GM23248 (cell line): ENCODE measurements at regions not wholly inside any gene's neighbourhood (a gene's known extent, or its start where the extent isn't known, plus 50 kb on each side); places are given as distances from the start of the nearest gene placed in this dataset.
"Not testable (repeated sequence)": the region's sequence is repeated elsewhere in the genome, so short reads cannot be mapped to it uniquely, and the experiment has no call there.

Experiments used
- DNase-seq: peaks from one replicate; pipeline ENCODE4 v3.0.0-alpha.2; 2015
- H2AFZ ChIP-seq: fragments of 200-600 bp; sonication (generic); 2 replicates; pipeline ENCODE4 v1.6.1; 2016; ENCODE audit warnings: antibody characterized with exemption
- H3F3A ChIP-seq: fragments of 200-600 bp; sonication (generic); 2 replicates; pipeline ENCODE4 v1.6.1; 2016; ENCODE audit warnings: mild to moderate bottlenecking, antibody characterized with exemption, mixed run types; ENCODE audit not compliant: insufficient read depth
- H3K27ac ChIP-seq: fragments of 200-600 bp; sonication (generic); 2 replicates; pipeline ENCODE4 v1.5.1; 2016; ENCODE audit warnings: mild to moderate bottlenecking
- H3K27me3 ChIP-seq: fragments of 200-600 bp; sonication (generic); replicated peaks from 2 replicates; pipeline ENCODE4 v1.6.1; 2016; ENCODE audit warnings: mild to moderate bottlenecking; ENCODE audit not compliant: insufficient read depth
- H3K36me3 ChIP-seq: fragments of 200-600 bp; sonication (generic); 2 replicates; pipeline ENCODE4 v1.6.1; 2016; ENCODE audit warnings: low read depth, mild to moderate bottlenecking
- H3K4me1 ChIP-seq: fragments of 200-600 bp; sonication (generic); 2 replicates; pipeline ENCODE4 v1.6.1; 2016; ENCODE audit warnings: mild to moderate bottlenecking; ENCODE audit not compliant: insufficient read depth
- H3K4me2 ChIP-seq: fragments of 200-600 bp; sonication (generic); one replicate; pipeline ENCODE4 v1.6.1; 2016; ENCODE audit warnings: mild to moderate bottlenecking; ENCODE audit not compliant: unreplicated experiment
- H3K4me3 ChIP-seq: fragments of 200-600 bp; sonication (generic); 2 replicates; pipeline ENCODE4 v1.5.1; 2016; ENCODE audit warnings: mild to moderate bottlenecking
- H3K79me2 ChIP-seq: fragments of 200-600 bp; sonication (generic); 2 replicates; pipeline ENCODE4 v1.6.1; 2016; ENCODE audit warnings: mild to moderate bottlenecking; ENCODE audit not compliant: insufficient read depth
- H3K9ac ChIP-seq: fragments of 200-600 bp; sonication (generic); 2 replicates; pipeline ENCODE4 v1.6.1; 2016; ENCODE audit warnings: mild to moderate bottlenecking
- H3K9me2 ChIP-seq: fragments of 200-600 bp; sonication (generic); 2 replicates; pipeline ENCODE4 v1.6.1; 2016; ENCODE audit warnings: mixed run types, mild to moderate bottlenecking, moderate library complexity; ENCODE audit not compliant: insufficient read depth
- H3K9me3 ChIP-seq: fragments of 200-600 bp; sonication (generic); one replicate; pipeline ENCODE4 v1.6.1; 2017; ENCODE audit warnings: low read depth
- H4K20me1 ChIP-seq: fragments of 200-600 bp; sonication (generic); 2 replicates; pipeline ENCODE4 v1.6.0; 2016; ENCODE audit not compliant: insufficient read depth
- EZH2 ChIP-seq: fragments of 200-600 bp; sonication (generic); IDR thresholded peaks from 2 replicates; pipeline ENCODE4 v1.6.1; 2018; ENCODE audit warnings: antibody characterized with exemption, mild to moderate bottlenecking; ENCODE audit not compliant: insufficient read depth, poor library complexity, severe bottlenecking
- EZH2phosphoT487 ChIP-seq: fragments of 200-600 bp; sonication (generic); IDR thresholded peaks from 2 replicates; pipeline ENCODE4 v1.6.1; 2018; ENCODE audit warnings: antibody characterized with exemption, moderate library complexity, mild to moderate bottlenecking, low read depth; ENCODE audit not compliant: insufficient read depth
- WGBS, 2 experiments: methylation state at CpG; one replicate each; pipeline ENCODE4 v1.1.6; 2015 to 2017; ENCODE audit warnings: low lambda C conversion rate in 2 of 2, low coverage in 1 of 2; ENCODE audit errors: missing lambda C conversion rate in 2 of 2; 5-methylcytosine and 5-hydroxymethylcytosine counted together
- in situ Hi-C: fragments of 300-500 bp; cut with MboI; formaldehyde crosslinking; loops from 2 replicates; pipeline ENCODE4 v1.15.0; 2020

DNA sequence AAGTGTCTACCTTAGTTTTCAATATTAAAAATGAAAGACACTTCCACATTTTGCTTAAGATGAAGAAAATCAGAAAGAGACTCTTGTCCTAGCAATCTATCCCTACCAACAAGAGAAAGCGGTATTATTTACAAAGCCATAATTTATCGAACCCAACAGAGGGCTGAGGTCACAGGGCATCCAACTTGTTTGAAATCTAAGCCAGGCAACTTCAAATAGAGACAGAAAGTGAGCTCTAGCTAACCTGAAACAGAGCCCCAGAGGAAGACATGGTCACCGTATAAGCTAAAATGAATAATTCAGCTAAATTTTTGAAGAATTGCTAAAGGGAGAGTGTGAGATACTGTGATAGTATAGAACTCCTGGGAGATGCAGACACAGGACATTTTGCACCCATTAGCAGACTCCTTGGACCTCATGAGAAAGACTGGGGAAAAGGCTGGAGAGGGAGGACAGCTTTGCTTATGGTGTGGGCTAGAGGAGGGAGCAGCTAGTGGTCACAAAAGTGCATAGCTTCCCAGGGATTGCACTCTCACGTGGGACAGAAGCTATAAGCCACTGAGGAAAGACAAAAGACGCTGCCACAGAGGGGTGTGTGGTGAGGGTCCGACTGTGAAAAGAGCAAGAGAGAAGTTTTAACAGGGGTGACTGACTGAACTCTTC lies 624.2 kb upstream of the GRIN3A start:
- DNase-seq: no peak

GRCh38 chr9:102360846-102361245 lies 622.4 kb upstream of the GRIN3A start:
- Histone ChIP-seq H3K9ac (no peak overlapping the region), H3K9me2 (no peaks in the 10 kb centered on the region), H3K9me3 (peaks cover 3% of the 10 kb centered on the region), H3K27me3 (no peaks in the 10 kb centered on the region), H4K20me1 (no peaks in the 10 kb centered on the region), H3K4me1 (no peaks in the 10 kb centered on the region), H2AFZ (no peak overlapping the region), H3K4me3 (no peak overlapping the region), H3K27ac (no peak overlapping the region), H3K79me2 (no peaks in the 10 kb centered on the region), H3K4me2 (no peak overlapping the region), H3K36me3 (no peaks in the 10 kb centered on the region), H3F3A (no peaks in the 10 kb centered on the region)
- no peak for DNase-seq
- in situ Hi-C loops: no loop called here
- TF ChIP-seq EZH2phosphoT487 (no peak), EZH2 (no peak)
- WGBS, 2 experiments: 11 to 25% methylated on average over 1 of the region's 1 CpG

More for the DNA sequence above, 624.2 kb upstream of the GRIN3A start:
- H3K79me2 ChIP-seq: no peaks in the 10 kb centered on the region
- H3K4me2 ChIP-seq: no peak overlapping the region
- in situ Hi-C loops: no loop called here
- no peaks in the 10 kb centered on the region for H3K27me3 ChIP-seq
- 12 to 20% methylated on average over 6 of the region's 6 CpGs for WGBS, 2 experiments
- no peaks in the 10 kb centered on the region for H3F3A ChIP-seq
- TF ChIP-seq EZH2: no peak
- TF ChIP-seq EZH2phosphoT487: no peak
- H3K4me1 ChIP-seq: no peaks in the 10 kb centered on the region
- no peak overlapping the region for H3K9ac ChIP-seq
- H2AFZ ChIP-seq: no peak overlapping the region
- H3K9me2 ChIP-seq: no peaks in the 10 kb centered on the region
- H3K36me3 ChIP-seq: no peaks in the 10 kb centered on the region
- H3K9me3 ChIP-seq: no peaks in the 10 kb centered on the region
- H3K27ac ChIP-seq: no peak overlapping the region
- no peak overlapping the region for H3K4me3 ChIP-seq
- H4K20me1 ChIP-seq: no peaks in the 10 kb centered on the region

- TF ChIP-seq EZH2 (no peak), EZH2phosphoT487 (no peak)
- H3K79me2 ChIP-seq: no peaks in the 10 kb centered on the region
- H3K36me3 ChIP-seq: no peaks in the 10 kb centered on the region
- no peaks in the 10 kb centered on the region for H4K20me1 ChIP-seq
- no peaks in the 10 kb centered on the region for H3F3A ChIP-seq
- 12 to 22% methylated on average over 5 of the region's 5 CpGs for WGBS, 2 experiments
- H3K9me3 ChIP-seq: peaks cover 3% of the 10 kb centered on the region
- no peaks in the 10 kb centered on the region for H3K4me1 ChIP-seq
- H3K27ac ChIP-seq: no peak overlapping the region
- no peak for DNase-seq
- no peaks in the 10 kb centered on the region for H3K27me3 ChIP-seq
- no peaks in the 10 kb centered on the region for H3K9me2 ChIP-seq
- H3K9ac ChIP-seq: no peak overlapping the region
- H3K4me2 ChIP-seq: no peak overlapping the region
- H2AFZ ChIP-seq: no peak overlapping the region
- in situ Hi-C loops: no loop called here
- H3K4me3 ChIP-seq: no peak overlapping the region
These were observed 617.5 kb upstream of the GRIN3A start for GRCh38 chr9:102355982-102356381.

DNA sequence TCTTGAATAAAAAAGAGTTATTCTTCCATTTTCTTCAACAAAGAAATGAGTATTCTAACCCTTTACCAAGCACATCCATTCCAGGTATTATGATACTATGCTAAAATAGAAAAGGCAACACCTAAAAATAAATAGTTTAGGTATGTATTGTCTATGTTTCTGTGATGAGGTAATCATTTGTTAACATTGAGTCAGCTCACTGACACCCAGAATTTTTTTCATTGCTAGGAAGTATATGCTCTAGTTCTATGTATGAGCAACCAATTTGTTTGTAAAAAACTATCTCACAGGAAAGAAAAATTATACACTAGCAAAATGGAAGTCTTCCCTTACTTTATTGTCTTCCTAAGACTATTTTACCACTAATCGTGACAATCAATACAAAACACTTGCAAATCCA lies 615.6 kb upstream of the GRIN3A start:
- Histone ChIP-seq H3K9me2 (no peaks in the 10 kb centered on the region), H4K20me1 (no peaks in the 10 kb centered on the region), H3K4me1 (no peaks in the 10 kb centered on the region), H3K9ac (no peak overlapping the region), H3K4me3 (no peak overlapping the region), H3F3A (no peaks in the 10 kb centered on the region), H3K79me2 (no peaks in the 10 kb centered on the region), H3K36me3 (no peaks in the 10 kb centered on the region), H3K27me3 (no peaks in the 10 kb centered on the region), H3K9me3 (peaks cover 3% of the 10 kb centered on the region), H3K4me2 (no peak overlapping the region), H3K27ac (no peak overlapping the region), H2AFZ (no peak overlapping the region)
- no peak for DNase-seq
- in situ Hi-C loops: no loop called here
- WGBS, 2 experiments: 22 to 25% methylated on average over 1 of the region's 1 CpG
- no peak for TF ChIP-seq EZH2
- TF ChIP-seq EZH2phosphoT487: no peak

DNA sequence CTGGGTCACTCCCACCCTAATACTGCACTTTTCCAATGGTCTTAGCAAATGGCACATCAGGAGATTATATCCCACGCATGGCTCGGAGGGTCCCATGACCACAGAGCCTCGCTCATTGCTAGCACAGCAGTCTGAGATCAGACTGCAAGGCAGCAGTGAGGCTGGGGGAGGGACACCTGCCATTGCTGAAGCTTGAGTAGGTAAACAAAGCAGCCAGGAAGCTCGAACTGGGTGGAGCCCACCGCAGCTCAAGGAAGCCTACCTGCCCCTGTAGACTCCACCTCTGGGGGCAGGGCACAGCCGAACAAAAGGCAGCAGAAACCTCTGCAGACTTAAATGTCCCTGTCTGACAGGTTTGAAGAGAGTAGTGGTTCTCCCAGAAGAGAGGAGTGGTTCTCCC lies 599.0 kb upstream of the GRIN3A start:
- H2AFZ ChIP-seq, H4K20me1 ChIP-seq, H3K27me3 ChIP-seq, H3K9me2 ChIP-seq, H3K27ac ChIP-seq, H3K4me2 ChIP-seq, H3K4me1 ChIP-seq, in situ Hi-C loops, H3K9me3 ChIP-seq, H3K4me3 ChIP-seq, H3K9ac ChIP-seq, H3K79me2 ChIP-seq, DNase-seq, H3F3A ChIP-seq, H3K36me3 ChIP-seq: not testable (repeated sequence)
- WGBS, 2 experiments: 33 to 40% methylated on average over 6 of the region's 6 CpGs
